ENCODE measurements at regions not wholly inside any gene's neighbourhood (a gene's known extent, or its start where the extent isn't known, plus 50 kb on each side); places are given as distances from the start of the nearest gene placed in this dataset.
A peak's percentile ranks its signal among the peaks of the same experiment; 100 is the strongest.

DNA sequence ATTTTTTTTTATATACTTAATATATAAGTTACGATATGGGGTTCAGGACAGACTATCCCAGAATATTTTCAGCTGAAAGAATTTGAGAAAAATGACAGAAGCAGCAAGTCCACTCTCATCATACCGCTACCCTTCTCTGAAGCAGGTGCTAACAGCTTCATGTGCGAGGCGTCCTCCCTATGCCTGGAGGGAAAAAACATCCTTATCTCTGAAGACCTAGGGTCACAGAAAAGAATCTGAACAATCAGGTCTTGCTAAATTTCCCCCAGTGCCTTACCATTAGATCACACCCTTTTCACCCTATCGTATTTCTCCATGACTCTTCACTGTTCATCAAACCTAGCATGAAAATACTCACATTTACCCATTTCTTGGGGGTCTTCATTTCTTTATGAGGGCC lies 51.9 kb upstream of the CREB1 start:
- DNase-seq (ENCODE audit: low read depth in 2 of 2): no peak

DNA sequence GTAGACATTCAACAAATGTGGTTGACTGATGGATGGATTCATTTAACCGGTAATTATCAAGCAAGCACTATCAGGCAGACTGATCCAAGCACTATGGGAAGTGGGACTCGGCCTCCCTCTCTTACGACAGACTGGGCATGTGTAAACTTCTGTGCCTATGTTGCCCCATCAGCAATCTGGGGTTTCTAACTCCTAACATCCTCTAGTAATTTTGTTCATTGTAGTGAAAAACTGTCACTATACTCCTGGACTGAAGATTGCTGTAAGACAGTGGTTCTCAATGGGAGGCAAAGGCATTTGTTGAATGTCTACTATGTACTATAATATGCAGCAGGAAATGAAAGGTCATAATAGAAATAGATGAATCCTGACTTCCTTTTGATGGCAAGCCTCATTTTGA lies 51.2 kb upstream of the CREB1 start:
- peak in 1 of 2 donors; percentile 18 for DNase-seq (ENCODE audit: low read depth in 2 of 2)

DNA sequence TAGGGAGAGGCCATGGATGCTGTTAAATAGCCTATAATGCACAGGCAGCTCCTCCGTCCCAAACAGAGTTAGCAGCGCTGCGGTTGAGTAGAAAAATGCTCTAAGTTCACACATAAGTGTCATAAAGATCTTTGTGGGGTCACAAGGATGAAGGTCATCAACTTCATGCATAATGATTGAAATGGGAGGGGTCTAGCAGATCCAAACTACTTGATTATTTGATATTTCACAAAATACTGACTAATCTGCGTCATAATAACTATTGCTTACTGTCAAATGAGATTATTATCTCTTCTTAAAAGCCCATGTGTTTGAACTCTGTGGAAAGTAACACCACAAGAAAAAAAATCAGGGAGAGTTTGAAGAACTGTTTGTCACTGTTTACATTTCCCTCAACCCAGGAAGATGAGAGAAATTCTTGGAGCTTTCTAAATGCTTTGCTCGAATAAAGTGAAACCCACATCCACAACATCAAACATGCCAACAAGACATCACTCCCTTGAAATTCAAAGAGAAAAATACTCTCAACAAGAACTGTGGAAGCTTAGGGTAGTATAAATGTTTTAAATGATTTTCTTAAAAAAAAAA lies 50.5 kb upstream of the CREB1 start:
- DNase-seq (ENCODE audit: low read depth in 2 of 2): no peak

Data from dermis microvascular lymphatic vessel endothelial cell (primary cell).